A673 (cell line): ENCODE measurements at regions not wholly inside any gene's neighbourhood (a gene's known extent, or its start where the extent isn't known, plus 50 kb on each side); places are given as distances from the start of the nearest gene placed in this dataset.

ENCODE experiments used
- BruUV-seq: library from RNA; stranded (reverse); fragments of 400-500 nt; replicated peaks from 2 replicates; lab custom pipeline; 2021; lab: Mats Ljungman, UMichigan
- CTCF ChIA-PET: fragments of 300-600 bp; sonication (Branson Sonifier 250); formaldehyde crosslinking; loops from one replicate; lab custom pipeline; 2022; ENCODE audit warnings: antibody characterized with exemption; lab: Charles Lee
- POLR2A ChIA-PET: fragments of 300-600 bp; sonication (Branson Sonifier 250); formaldehyde crosslinking; loops from one replicate; lab custom pipeline; 2022; ENCODE audit warnings: antibody characterized with exemption; ENCODE audit not compliant: low non-redundant PET; lab: Charles Lee
- DNase-seq: peaks from one replicate; pipeline ENCODE4 v3.0.0-alpha.2; 2015; ENCODE audit warnings: low spot score
- H3K27ac ChIP-seq: fragments of 200-600 bp; sonication (generic); 2 replicates; pipeline ENCODE4 v1.5.1; 2016; ENCODE audit warnings: mixed run types, low read depth, mild to moderate bottlenecking, mixed read lengths, antibody characterized with exemption, low read length; ENCODE audit not compliant: poor library complexity, severe bottlenecking
- H3K27me3 ChIP-seq: fragments of 200-600 bp; sonication (generic); replicated peaks from 2 replicates; pipeline ENCODE4 v1.6.1; 2017; ENCODE audit warnings: mixed run types, low read depth, mild to moderate bottlenecking, mixed read lengths, antibody characterized with exemption, low read length; ENCODE audit not compliant: insufficient read depth, poor library complexity
- H3K36me3 ChIP-seq: fragments of 200-600 bp; sonication (generic); 2 replicates; pipeline ENCODE4 v1.6.1; 2016; ENCODE audit warnings: mixed run types, mild to moderate bottlenecking, mixed read lengths, antibody characterized with exemption, low read length; ENCODE audit not compliant: insufficient read depth, poor library complexity, severe bottlenecking
- H3K4me1 ChIP-seq: fragments of 200-600 bp; sonication (generic); 2 replicates; pipeline ENCODE4 v1.6.1; 2017; ENCODE audit warnings: mixed run types, mild to moderate bottlenecking, mixed read lengths, antibody characterized with exemption, low read length; ENCODE audit not compliant: insufficient read depth, poor library complexity, severe bottlenecking
- H3K4me3 ChIP-seq: fragments of 200-600 bp; sonication (generic); 2 replicates; pipeline ENCODE4 v1.5.1; 2016; ENCODE audit warnings: low read depth, mixed run types, mild to moderate bottlenecking, mixed read lengths, low read length; ENCODE audit not compliant: poor library complexity, severe bottlenecking
- H3K9me3 ChIP-seq: fragments of 200-600 bp; sonication (generic); 2 replicates; pipeline ENCODE4 v1.6.1; 2016; ENCODE audit warnings: mixed run types, low read depth, mild to moderate bottlenecking, mixed read lengths, antibody characterized with exemption, low read length; ENCODE audit not compliant: poor library complexity, severe bottlenecking
- EZH2 ChIP-seq: fragments of 200-600 bp; sonication (generic); IDR thresholded peaks from 2 replicates; pipeline ENCODE4 v1.6.1; 2017; ENCODE audit warnings: borderline replicate concordance, low read depth, mild to moderate bottlenecking, mixed read lengths, antibody characterized with exemption, low read length; ENCODE audit not compliant: poor library complexity, severe bottlenecking
- intact Hi-C: fragments of 100-400 bp; cut with micrococcal nuclease; formaldehyde crosslinking; loops from one replicate; pipeline ENCODE4 v1.10.0; 2022; ENCODE audit not compliant: unreplicated experiment
- TF ChIP-seq, protein P1 (sequence below): fragments of 300-800, 200-600 bp; sonication (generic); conservative IDR thresholded peaks from 2 replicates; pipeline ENCODE4 v1.5.1; 2017; ENCODE audit warnings: low read depth, mild to moderate bottlenecking, antibody characterized with exemption, low read length, moderate library complexity, mixed read lengths

DNA sequence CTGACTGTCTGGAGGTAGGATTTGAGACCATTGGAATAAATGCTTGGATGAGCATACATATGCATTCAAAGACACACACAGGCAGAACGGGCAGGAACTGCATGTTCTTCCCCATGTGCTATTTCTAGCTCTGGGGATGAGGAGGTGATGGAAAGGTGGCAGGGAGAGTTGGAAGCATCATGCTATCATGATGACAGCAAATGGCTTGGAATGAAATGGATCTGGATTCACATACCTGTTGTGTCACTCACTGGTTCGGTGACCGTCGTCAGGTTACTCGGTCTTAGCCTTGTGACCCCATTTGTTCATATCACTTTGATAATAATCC, 627.9 kb upstream of the KIRREL3 start:
- Histone ChIP-seq H3K27me3 (no peaks in the 10 kb centered on the region), H3K4me3 (no peak overlapping the region), H3K27ac (no peak overlapping the region), H3K36me3 (no peaks in the 10 kb centered on the region), H3K9me3 (no peaks in the 10 kb centered on the region), H3K4me1 (peaks cover 5% of the 10 kb centered on the region)
- ChIA-PET CTCF (no interaction called here), POLR2A (no interaction called here)
- no TSS peak for BruUV-seq
- TF ChIP-seq, protein P1, sequence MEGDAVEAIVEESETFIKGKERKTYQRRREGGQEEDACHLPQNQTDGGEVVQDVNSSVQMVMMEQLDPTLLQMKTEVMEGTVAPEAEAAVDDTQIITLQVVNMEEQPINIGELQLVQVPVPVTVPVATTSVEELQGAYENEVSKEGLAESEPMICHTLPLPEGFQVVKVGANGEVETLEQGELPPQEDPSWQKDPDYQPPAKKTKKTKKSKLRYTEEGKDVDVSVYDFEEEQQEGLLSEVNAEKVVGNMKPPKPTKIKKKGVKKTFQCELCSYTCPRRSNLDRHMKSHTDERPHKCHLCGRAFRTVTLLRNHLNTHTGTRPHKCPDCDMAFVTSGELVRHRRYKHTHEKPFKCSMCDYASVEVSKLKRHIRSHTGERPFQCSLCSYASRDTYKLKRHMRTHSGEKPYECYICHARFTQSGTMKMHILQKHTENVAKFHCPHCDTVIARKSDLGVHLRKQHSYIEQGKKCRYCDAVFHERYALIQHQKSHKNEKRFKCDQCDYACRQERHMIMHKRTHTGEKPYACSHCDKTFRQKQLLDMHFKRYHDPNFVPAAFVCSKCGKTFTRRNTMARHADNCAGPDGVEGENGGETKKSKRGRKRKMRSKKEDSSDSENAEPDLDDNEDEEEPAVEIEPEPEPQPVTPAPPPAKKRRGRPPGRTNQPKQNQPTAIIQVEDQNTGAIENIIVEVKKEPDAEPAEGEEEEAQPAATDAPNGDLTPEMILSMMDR: no peak
- TF ChIP-seq EZH2: no peak
- intact Hi-C loops: no loop called here
- no peak for DNase-seq

GRCh38 chr11:127627629-127628457, 627.3 kb upstream of the KIRREL3 start:
- no TSS peak for BruUV-seq
- H3K4me3 ChIP-seq: no peak overlapping the region
- no peaks in the 10 kb centered on the region for H3K9me3 ChIP-seq
- H3K27ac ChIP-seq: no peak overlapping the region
- TF ChIP-seq, protein P1: no peak
- no peak for TF ChIP-seq EZH2
- H3K27me3 ChIP-seq: no peaks in the 10 kb centered on the region
- H3K36me3 ChIP-seq: no peaks in the 10 kb centered on the region
- POLR2A ChIA-PET: no interaction called here
- intact Hi-C loops: no loop called here
- H3K4me1 ChIP-seq: peaks cover 5% of the 10 kb centered on the region
- CTCF ChIA-PET: no interaction called here
- peak; percentile 34 for DNase-seq

DNA sequence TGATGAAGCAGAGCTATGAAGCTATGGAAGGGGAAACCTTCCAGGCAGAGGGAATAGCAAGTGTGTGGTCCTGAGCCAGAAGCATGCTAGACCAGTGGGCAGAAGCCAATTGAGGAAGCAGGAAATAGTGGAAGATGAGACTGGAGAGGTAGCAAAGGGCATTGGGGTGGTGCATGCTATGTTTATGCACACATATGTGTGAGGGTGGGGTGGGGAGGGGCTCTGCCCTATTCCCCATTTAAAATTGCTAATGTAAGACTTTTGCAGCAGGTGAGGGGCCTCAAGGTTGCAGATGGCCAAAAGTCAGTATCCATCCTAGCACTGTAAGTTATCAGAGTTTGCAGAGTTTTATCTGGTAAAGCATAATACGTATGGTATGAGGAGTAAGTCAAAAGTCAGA, 626.6 kb upstream of the KIRREL3 start:
- intact Hi-C loops: no loop called here
- Histone ChIP-seq H3K9me3 (no peaks in the 10 kb centered on the region), H3K36me3 (no peaks in the 10 kb centered on the region), H3K27me3 (no peaks in the 10 kb centered on the region), H3K27ac (no peak overlapping the region), H3K4me1 (peaks cover 5% of the 10 kb centered on the region), H3K4me3 (no peak overlapping the region)
- no TSS peak for BruUV-seq
- TF ChIP-seq, protein P1: no peak
- TF ChIP-seq EZH2: no peak
- ChIA-PET POLR2A (no interaction called here), CTCF (no interaction called here)
- DNase-seq: no peak
